Ovary (tissue), 7 donors: ENCODE measurements at regions not wholly inside any gene's neighbourhood (a gene's known extent, or its start where the extent isn't known, plus 50 kb on each side); places are given as distances from the start of the nearest gene placed in this dataset.

ENCODE experiments used
- DNase-seq, 5 donors: peaks; one replicate each; pipeline ENCODE4 v3.0.0-alpha.2; 2019 to 2020
- H3K27ac ChIP-seq, 2 donors: fragments of 200-600 bp; one replicate each; pipeline versions ENCODE4 v1.5.1 to v1.8.0; 2019 to 2022
- H3K27me3 ChIP-seq: fragments of 200-600 bp; one replicate; pipeline ENCODE4 v1.8.0; 2022
- H3K36me3 ChIP-seq: fragments of 200-600 bp; sonication (generic); one replicate; pipeline ENCODE4 v1.5.1; 2019
- H3K4me1 ChIP-seq: one replicate; pipeline ENCODE4 v1.8.1; 2013; ENCODE audit warnings: mild to moderate bottlenecking, moderate library complexity; ENCODE audit not compliant: insufficient read depth
- H3K4me3 ChIP-seq: fragments of 200-600 bp; sonication (generic); one replicate; pipeline ENCODE4 v1.5.1; 2017
- H3K9me3 ChIP-seq, 2 donors: fragments of 200-600 bp in 1 of 2; sonication (generic) in 1 of 2; one replicate each; pipeline versions ENCODE4 v1.5.1 to v1.8.1; 2013 to 2019; ENCODE audit warnings: mild to moderate bottlenecking in 1 of 2, moderate library complexity in 1 of 2
- EP300 ChIP-seq: sonication (generic); formaldehyde crosslinking; IDR thresholded peaks from one replicate; pipeline ENCODE4 v1.6.1; 2017; ENCODE audit warnings: antibody characterized with exemption
- POLR2A ChIP-seq: fragments of 450-650 bp; IDR thresholded peaks from one replicate; pipeline ENCODE4 v1.6.1; 2017; ENCODE audit warnings: antibody characterized with exemption, mild to moderate bottlenecking, moderate library complexity
- WGBS, 3 donors: extraction: QIAGEN DNeasy Blood & Tissue Kit in 1 of 3; methylation state at CpG; one replicate each; pipeline versions ENCODE4 v1.1.5 to v1.1.7; 2013 to 2017; 5-methylcytosine and 5-hydroxymethylcytosine counted together
- intact Hi-C, 4 donors: fragments of 100-400 bp; cut with DNase I; formaldehyde crosslinking; loops; one replicate each; pipeline versions ENCODE4 v1.11.0 to v1.15.1; 2022 to 2023
- TF ChIP-seq, protein P1 (sequence below), 3 donors: fragments of 450-650 bp in 2 of 3; fragments of 200-600 bp in 1 of 3; IDR thresholded peaks; one replicate each; pipeline versions ENCODE4 v1.5.1 to v1.8.0; 2016 to 2022; ENCODE audit warnings: antibody characterized with exemption in 3 of 3, mild to moderate bottlenecking in 1 of 3
- donor health status: DM: no; HTN: no; CAD: no; lungs with moderate emphysema.
- donor health status: DM: no; HTN: no; CAD: no.
- donor health status: Bipolar disorder and iron deficiency.
- donor health status: DM: no; HTN: no; CAD: no.
- donor health status: DM: yes; HTN: yes; CAD: no.

DNA sequence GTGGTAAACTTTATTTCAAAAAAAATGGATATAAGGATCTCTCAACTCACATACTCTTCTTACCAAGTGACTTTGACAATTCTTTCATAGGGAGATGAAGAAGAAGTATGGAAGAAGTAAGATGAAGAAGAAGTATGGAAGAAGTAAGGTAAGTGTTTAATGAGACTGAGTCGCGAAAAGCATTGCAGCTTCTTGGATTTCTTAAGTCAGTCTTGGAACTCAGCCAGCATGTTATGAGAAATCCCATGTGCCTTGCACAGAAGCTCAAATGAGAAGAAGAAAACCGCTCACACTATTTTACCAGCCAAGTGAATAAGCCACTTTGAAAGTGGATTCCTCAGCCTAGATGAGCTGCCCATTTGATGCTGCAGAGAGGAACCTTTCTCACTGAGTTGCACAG, 332.0 kb upstream of the CCDC179 start:
- no peak overlapping the region for H3K27ac ChIP-seq
- H3K4me1 ChIP-seq = no peaks in the 10 kb centered on the region
- TF ChIP-seq, protein P1, sequence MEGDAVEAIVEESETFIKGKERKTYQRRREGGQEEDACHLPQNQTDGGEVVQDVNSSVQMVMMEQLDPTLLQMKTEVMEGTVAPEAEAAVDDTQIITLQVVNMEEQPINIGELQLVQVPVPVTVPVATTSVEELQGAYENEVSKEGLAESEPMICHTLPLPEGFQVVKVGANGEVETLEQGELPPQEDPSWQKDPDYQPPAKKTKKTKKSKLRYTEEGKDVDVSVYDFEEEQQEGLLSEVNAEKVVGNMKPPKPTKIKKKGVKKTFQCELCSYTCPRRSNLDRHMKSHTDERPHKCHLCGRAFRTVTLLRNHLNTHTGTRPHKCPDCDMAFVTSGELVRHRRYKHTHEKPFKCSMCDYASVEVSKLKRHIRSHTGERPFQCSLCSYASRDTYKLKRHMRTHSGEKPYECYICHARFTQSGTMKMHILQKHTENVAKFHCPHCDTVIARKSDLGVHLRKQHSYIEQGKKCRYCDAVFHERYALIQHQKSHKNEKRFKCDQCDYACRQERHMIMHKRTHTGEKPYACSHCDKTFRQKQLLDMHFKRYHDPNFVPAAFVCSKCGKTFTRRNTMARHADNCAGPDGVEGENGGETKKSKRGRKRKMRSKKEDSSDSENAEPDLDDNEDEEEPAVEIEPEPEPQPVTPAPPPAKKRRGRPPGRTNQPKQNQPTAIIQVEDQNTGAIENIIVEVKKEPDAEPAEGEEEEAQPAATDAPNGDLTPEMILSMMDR (IDR thresholded peaks at IDR 0.05) = no peak
- TF ChIP-seq EP300 (no peak), POLR2A (no peak)
- H3K4me3 ChIP-seq = no peak overlapping the region
- no peak for DNase-seq
- intact Hi-C loops = no loop called here
- no peaks in the 10 kb centered on the region for H3K27me3 ChIP-seq
- 60 to 70% (median 63%) methylated on average over 3 of the region's 3 CpGs for WGBS, 3 donors
- H3K9me3 ChIP-seq = no peaks in the 10 kb centered on the region
- H3K36me3 ChIP-seq = no peaks in the 10 kb centered on the region

DNA sequence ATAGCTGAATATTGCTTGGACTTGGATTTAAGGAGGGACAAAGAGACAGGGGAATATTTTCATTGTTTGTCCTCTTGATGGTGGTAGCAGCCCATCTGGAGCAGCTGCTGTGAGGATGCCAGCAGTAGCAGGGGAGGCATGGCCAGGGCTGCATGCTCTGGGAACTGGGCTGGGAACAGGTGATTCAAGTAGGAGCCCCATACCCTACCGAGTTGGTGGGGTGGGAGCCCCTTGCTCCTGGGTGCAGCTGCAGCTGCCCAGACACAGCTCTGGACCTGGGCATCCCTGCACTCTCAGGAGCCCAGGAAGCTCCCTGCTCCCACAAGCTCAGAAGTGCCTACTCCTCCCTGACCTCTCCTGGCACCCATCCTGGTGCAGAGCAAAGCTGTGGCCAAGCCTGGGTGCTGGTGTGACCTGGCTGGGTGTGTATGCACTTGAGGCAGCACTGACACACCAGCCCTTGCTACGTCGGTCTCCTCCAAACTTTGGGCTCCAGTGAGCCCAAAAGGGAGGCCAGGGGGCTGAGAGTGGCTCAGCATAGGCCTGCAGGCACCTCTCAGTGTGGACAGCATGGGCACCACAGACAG, 341.8 kb upstream of the CCDC179 start:
- intact Hi-C loops = no loop called here

GRCh38 chr11:23202611-23203010, 342.3 kb upstream of the CCDC179 start:
- DNase-seq = no peak
- Histone ChIP-seq H3K27ac (no peak overlapping the region), H3K4me3 (no peak overlapping the region), H3K4me1 (no peaks in the 10 kb centered on the region), H3K9me3 (no peaks in the 10 kb centered on the region), H3K36me3 (no peaks in the 10 kb centered on the region), H3K27me3 (no peaks in the 10 kb centered on the region)
- no peak for TF ChIP-seq EP300
- TF ChIP-seq POLR2A = no peak
- TF ChIP-seq, protein P1 (IDR thresholded peaks at IDR 0.05) = no peak
- 98 to 100% (median 100%) methylated on average over 1 of the region's 1 CpG for WGBS, 3 donors
- intact Hi-C loops = no loop called here

More for the DNA sequence above, 341.8 kb upstream of the CCDC179 start:
- no peaks in the 10 kb centered on the region for H3K4me1 ChIP-seq
- WGBS, 3 donors = 61 to 83% (median 69%) methylated on average over 3 of the region's 3 CpGs
- DNase-seq = no peak
- no peak overlapping the region for H3K4me3 ChIP-seq
- H3K9me3 ChIP-seq = no peaks in the 10 kb centered on the region
- H3K36me3 ChIP-seq = no peaks in the 10 kb centered on the region
- H3K27ac ChIP-seq = no peak overlapping the region
- TF ChIP-seq, protein P1 (IDR thresholded peaks at IDR 0.05) = no peak
- no peak for TF ChIP-seq EP300
- no peaks in the 10 kb centered on the region for H3K27me3 ChIP-seq

DNA sequence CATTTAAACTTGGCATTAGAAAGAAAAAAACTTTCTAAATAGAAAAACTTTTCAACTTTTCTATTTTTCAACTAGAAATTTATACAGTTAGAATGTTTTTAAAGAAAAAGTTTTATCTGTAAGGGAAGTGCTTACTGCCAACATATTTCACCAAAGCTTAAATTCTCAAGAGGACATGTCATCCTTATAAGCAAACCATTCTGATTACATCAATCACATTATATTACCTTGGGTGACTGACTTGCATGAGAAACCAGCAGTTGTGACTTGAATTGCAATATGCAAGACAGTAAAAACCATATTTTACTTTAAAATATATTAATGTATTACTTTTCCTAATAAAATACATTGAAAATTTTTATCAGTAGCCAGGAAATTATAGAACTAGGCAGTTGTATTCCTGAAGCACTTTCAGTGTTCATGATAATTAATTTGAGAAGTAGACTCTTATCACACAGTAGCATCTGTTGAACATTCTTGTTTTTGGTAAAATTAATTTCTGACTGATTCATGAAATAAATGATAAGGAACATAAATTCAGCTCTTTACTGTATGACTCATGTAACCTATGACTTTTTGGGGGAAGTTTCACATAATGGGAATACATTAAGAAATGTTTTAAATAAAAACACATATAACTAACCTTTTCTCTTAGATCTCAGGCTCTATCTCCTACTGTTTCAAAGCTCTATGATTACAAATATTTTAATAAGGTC, 345.0 kb upstream of the CCDC179 start:
- Histone ChIP-seq H3K36me3 (no peaks in the 10 kb centered on the region), H3K27ac (no peak overlapping the region), H3K4me1 (no peaks in the 10 kb centered on the region), H3K4me3 (no peak overlapping the region), H3K9me3 (no peaks in the 10 kb centered on the region), H3K27me3 (no peaks in the 10 kb centered on the region)
- no peak for TF ChIP-seq EP300
- TF ChIP-seq, protein P1 (IDR thresholded peaks at IDR 0.05) = no peak
- no peak for TF ChIP-seq POLR2A
- intact Hi-C loops = no loop called here
- no peak for DNase-seq
